GM21576 (cell line): ENCODE measurements at regions not wholly inside any gene's neighbourhood (a gene's known extent, or its start where the extent isn't known, plus 50 kb on each side); places are given as distances from the start of the nearest gene placed in this dataset.
"Not testable (repeated sequence)": the region's sequence is repeated elsewhere in the genome, so short reads cannot be mapped to it uniquely, and the experiment has no call there.

Experiments
- ATAC-seq: cut with Tn5 transposase; IDR thresholded peaks from one replicate; pipeline ENCODE4 v1.9.1; 2021; ENCODE audit warnings: mild to moderate bottlenecking, moderate library complexity; ENCODE audit not compliant: unreplicated experiment

DNA sequence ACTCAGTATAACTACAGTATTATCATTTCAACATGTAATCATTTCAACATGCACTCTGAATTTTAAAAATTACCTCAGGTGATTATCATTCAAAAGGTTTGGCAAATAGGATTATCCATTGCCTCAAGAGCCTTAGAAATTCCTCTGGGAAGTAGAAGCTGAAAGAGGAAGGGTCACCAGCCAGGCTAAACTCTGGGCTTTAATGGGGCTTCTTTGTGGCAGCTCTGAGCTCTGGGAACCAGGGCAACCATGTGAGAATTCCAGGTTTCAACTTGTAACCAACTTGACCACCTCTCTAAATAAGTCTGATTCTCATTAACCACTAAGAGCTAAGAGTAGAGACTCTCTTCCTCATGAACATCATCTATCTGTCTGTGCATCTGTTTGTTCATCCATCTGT, 117.2 kb upstream of the MED14 start:
- ATAC-seq: no peak

DNA sequence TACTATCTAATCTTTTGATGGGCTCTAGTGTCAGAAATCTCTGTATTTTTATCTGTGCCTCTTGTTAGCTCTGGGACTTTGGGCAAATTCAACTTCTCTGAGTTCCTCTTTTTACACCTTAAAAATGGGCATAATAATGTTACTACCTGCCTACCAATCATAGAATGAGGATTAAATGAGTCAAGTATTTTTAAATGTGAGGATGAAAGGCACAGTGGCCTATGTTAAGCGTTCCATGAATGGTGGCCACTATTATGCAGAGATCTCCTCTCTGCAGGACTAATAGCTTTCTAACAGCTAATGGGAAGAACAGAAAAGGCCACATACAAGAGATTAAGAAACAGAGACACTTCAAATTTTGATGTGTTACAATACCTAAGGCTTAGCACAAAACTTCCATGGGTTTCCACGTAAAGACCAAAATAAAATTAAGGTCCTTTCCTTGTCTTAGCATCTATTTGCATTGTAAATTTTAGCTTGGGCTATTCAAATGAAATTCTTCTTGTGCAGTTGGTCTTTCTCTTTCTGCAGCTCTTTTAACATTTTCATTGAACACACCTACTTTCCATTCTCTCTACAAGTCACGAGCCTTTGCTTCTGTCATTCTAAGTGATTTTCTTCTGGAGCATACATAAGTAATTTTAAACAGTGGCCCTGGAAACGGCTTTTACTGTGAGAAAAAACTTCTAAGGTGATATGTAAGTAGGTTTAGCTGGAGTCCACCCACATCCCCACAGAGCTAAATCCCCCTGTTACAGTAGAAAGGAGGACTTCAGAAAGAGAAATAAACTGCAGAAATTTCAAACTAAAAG, 117.9 kb upstream of the MED14 start:
- no peak for ATAC-seq

DNA sequence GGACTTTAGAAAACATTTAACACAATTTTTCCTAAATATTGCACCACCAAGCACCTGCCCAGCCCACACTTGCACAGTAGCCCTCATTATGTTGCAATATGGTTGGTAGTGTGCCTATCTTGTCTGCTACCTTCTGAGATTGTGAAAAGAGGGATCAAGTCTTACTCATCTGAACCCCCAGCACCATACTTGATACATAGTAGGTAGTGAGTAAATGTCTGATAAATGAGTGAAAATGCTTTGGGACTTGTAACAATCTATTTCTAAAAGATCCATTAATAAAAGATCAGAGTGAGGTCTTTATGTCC, 118.4 kb upstream of the MED14 start:
- no peak for ATAC-seq

DNA sequence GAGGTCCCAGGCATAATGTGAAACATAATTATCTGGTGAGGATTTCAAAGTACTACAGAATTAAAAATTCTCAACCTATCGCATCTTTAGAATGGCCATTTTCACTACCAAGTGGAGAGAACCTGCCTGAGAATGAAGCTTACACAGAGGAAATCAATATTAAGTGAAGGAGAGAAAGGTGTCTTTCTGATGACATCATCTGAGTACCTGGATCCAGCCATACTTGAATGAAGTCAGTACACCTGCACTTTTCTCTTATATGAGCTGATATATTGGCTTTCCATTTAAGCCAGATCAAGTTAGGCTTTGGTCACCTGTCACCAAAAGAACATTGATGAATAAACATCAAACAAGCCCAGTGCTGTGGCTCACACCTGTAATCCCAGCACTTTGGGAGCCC, 118.9 kb upstream of the MED14 start:
- no peak for ATAC-seq

- ATAC-seq: no peak
Observed at GRCh38 chrX:40855411-40855810, 120.1 kb upstream of the MED14 start.

DNA sequence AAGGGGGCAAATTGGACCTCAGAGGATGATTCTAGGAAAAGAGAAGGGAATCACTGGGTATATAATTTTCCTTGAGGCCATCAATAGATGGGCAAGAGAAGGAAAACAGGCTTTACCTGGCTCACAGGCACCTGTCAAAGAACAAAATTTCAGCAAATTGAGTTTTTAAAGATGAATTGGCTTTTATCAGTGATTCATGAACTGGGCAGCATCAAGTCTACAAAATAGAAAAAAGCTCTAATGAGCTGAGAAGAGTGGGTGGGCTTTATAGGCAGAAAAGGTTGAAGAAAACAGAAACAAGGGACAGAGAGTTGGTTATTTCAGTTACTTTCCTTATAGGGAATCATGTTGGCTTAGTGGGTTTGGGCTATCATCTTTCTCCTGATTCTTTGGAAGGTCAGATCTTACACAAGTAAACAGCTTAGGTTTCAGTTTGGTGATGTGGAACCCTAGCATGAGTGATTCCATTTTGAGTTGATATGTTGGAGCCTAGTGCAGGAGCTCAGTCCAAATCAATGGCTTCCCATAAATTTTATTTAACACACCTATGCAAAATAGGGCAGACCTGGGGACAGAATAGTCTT, 120.7 kb upstream of the MED14 start:
- ATAC-seq: no peak

DNA sequence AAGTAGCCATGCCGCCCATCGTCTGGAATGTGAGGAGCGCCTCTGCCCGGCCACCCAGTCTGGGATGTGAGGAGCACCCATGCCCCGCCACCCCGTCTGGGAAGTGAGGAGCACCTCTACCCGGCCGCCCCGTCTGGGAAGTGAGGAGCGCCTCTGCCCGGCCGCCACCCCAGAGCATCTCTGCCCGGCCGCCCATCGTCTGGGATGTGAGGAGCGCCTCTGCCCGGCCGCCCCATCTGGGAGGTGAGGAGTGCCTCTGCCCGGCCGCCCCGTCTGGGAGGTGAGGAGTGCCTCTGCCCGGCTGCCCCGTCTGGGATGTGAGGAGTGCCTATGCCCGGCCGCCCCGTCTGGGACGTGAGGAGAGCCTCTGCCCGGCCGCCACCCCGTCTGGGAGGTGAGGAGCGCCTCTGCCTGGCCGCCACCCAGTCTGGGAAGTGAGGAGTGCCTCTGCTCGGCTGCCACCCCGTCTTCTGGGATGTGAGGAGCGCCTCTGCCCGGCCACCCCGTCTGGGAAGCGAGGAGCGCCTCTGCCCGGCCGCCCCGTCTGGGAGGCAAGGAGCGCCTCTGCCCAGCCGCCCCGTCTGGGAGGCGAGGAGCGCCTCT, 126.7 kb upstream of the MED14 start:
- ATAC-seq: not testable (repeated sequence)

DNA sequence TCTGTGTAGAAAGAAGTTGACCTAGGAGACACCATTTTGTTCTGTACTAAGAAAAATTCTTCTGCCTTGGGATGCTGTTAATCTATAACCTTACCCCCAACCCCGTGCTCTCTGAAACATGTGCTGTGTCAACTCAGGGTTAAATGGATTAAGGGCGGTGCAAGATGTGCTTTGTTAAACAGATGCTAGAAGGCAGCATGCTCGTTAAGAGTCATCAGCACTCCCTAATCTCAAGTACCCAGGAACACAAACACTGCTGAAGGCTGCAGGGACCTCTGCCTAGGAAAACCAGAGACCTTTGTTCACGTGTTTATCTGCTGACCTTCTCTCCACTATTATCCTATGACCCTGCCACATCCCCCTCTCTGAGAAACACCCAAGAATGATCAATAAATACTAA, 127.9 kb upstream of the MED14 start:
- ATAC-seq: not testable (repeated sequence)

DNA sequence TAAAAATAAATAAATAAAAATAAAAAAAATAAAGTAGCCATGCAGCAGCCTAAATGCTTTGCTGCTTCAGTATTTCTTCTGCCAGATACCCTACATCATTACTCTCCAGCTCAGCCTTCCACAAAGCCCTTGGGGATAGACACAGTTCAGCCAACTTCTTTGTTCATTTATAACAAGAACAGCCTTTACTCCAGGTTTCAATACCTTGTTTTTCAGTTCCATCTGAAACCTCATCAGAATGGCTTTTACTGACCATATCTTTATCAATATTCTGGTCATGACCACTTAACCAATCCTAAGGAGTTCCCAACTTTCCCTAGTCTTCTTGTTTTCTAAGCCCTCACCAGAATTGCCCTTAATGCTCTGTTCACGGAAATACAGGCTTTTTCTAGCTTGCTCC, 128.3 kb upstream of the MED14 start:
- ATAC-seq: no peak

- no peak for ATAC-seq
Observed at GRCh38 chrX:40864972-40865371, 129.6 kb upstream of the MED14 start.

GRCh38 chrX:40866893-40867292, 131.6 kb upstream of the MED14 start:
- ATAC-seq: no peak

- ATAC-seq: no peak
Observed at GRCh38 chrX:40867352-40867751, 132.0 kb upstream of the MED14 start.

- no peak for ATAC-seq
Observed at GRCh38 chrX:40868868-40869267, 133.5 kb upstream of the MED14 start.

DNA sequence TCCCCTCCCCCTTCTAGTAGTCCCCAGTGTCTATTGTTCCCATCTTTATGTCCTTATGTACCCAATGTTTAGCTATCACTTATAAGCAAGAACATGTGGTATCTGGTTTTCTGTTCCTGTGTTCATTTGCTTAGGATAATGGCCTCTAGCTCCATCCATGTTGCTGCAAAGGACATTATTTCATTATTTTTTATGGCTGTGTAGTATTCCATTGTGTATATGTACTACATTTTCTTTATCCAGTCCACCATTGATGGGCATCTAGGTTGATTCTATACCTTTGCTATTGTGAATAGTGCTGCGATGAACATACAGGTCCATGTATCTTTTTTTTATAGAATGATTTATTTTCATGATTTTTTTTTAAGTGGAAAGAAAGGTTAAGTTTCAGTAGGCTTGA, 135.6 kb upstream of the MED14 start:
- not testable (repeated sequence) for ATAC-seq

DNA sequence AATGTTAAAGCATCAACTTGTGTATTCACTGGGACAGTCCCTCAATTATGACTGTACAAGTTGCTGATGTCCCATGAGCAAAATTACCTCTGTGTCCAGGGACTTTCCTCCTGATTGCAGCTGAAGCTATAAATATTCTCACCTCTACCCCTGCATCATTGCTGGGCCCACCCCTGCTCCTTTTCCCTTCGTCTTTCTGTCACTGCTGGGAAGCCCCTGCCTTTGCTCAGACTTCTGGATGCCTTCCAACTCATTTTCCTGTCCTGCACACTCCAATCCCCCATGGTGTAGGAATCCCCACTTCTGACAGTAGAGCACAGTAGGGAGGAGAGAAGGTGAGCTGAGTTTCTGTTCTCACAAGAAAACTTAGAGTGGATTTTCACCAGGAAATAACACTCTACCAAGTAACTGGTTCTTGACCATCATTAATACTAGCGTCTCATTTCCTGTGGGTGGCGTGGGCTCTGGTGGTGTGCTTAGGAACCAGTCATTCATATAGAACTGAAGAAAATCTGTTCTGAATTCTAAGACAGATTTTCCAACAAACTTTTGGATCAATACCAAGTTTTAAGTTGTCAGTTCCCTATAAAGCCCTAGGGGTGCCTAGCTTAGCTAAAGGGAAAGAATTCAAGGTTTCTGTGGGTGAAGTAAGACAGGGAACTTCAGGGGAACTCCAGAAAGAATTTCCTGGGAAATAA, 136.2 kb upstream of the MED14 start:
- peak; percentile 68 for ATAC-seq

GRCh38 chrX:40872351-40872750, 137.0 kb upstream of the MED14 start:
- no peak for ATAC-seq

DNA sequence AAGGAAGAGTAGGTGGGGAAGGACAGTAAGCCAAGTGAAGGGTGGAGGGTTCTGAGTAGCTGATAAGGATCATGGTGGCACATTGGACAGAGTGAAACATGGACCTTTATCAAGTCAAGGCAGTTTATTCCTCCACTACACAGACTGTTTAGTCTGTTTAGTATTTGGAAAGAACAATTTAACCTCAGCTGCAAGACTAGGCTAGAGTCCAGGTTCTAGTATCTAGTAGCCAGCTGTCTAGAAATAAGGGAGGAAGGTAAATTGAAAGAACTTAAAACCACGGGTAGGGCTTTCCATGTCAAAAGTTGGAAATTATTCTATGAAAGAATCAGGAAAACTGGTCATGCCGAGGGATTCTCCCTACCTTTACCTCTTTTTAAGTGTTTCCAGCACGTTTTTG, 140.1 kb upstream of the MED14 start:
- no peak for ATAC-seq

GRCh38 chrX:40877887-40878286, 142.5 kb upstream of the MED14 start:
- no peak for ATAC-seq

DNA sequence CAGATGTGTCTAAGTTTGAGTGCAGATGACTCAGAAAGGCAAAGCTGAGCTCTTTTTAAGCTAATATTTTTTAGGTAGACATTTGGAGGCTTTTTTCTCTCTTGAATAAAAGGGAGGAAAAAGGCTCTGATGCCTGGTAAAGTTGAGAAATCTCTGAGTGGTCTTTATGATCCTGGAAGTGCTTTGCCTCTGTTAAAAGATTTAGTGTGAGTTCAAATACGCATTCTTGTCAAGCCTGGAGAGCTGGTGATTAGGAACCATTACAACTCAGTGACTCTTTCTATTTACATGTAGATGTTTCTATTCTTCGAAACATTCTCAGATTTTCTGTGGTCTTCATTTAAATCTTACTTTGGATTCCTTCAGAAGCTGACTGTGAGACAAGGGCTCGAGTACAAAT, 143.4 kb upstream of the MED14 start:
- ATAC-seq: no peak

GRCh38 chrX:40879172-40879571, 143.8 kb upstream of the MED14 start:
- not testable (repeated sequence) for ATAC-seq

GRCh38 chrX:40880712-40881111, 145.4 kb upstream of the MED14 start:
- ATAC-seq: no peak
